SU-DHL-6 (cell line): ENCODE measurements at regions not wholly inside any gene's neighbourhood (a gene's known extent, or its start where the extent isn't known, plus 50 kb on each side); places are given as distances from the start of the nearest gene placed in this dataset.

Source experiments
- CTCF ChIP-seq: fragments of 200-600 bp; sonication (generic); IDR thresholded peaks from one replicate; pipeline ENCODE4 v1.5.1; 2017; ENCODE audit warnings: antibody characterized with exemption, mild to moderate bottlenecking, low read length, moderate library complexity; ENCODE audit not compliant: insufficient read depth, poor library complexity, severe bottlenecking
- EZH2phosphoT487 ChIP-seq: fragments of 200-600 bp; sonication (generic), shearing (Covaris generic); conservative IDR thresholded peaks from 2 replicates; pipeline ENCODE4 v1.6.1; 2018; ENCODE audit warnings: mild to moderate bottlenecking, antibody characterized with exemption, low read length, moderate library complexity, mixed read lengths

GRCh38 chr5:27821681-27822080, 783.3 kb upstream of the CDH9 start:
- no peak for TF ChIP-seq CTCF
- no peak for TF ChIP-seq EZH2phosphoT487
